Liver (tissue), 8 donors: ENCODE measurements at regions not wholly inside any gene's neighbourhood (a gene's known extent, or its start where the extent isn't known, plus 50 kb on each side); places are given as distances from the start of the nearest gene placed in this dataset.

ENCODE experiments used
- DNase-seq: peaks from one replicate; pipeline ENCODE4 v3.0.0-alpha.2; 2017; ENCODE audit warnings: low spot score
- H3K27ac ChIP-seq, 2 donors: one replicate each; pipeline ENCODE4 v1.7.0; 2013; ENCODE audit warnings: inconsistent platforms in 2 of 2, low read length in 2 of 2, control low read depth in 1 of 2, low read depth in 1 of 2, mild to moderate bottlenecking in 1 of 2
- H3K27me3 ChIP-seq, 4 donors: one replicate each; pipeline versions ENCODE4 v1.6.1 to v1.7.0; 2013; ENCODE audit warnings: low read length in 3 of 4, inconsistent platforms in 1 of 4, mild to moderate bottlenecking in 1 of 4, moderate library complexity in 1 of 4; ENCODE audit not compliant: control insufficient read depth in 4 of 4, insufficient read depth in 4 of 4
- H3K36me3 ChIP-seq, 4 donors: one replicate each; pipeline versions ENCODE4 v1.6.1 to v1.7.0; 2013; ENCODE audit warnings: low read length in 3 of 4, mild to moderate bottlenecking in 3 of 4, low read depth in 1 of 4, moderate library complexity in 1 of 4; ENCODE audit not compliant: control insufficient read depth in 4 of 4, insufficient read depth in 3 of 4
- H3K4me1 ChIP-seq, 4 donors: one replicate each; pipeline versions ENCODE4 v1.6.1 to v1.7.0; 2013; ENCODE audit warnings: low read length in 3 of 4, mild to moderate bottlenecking in 3 of 4, moderate library complexity in 1 of 4; ENCODE audit not compliant: control insufficient read depth in 4 of 4, insufficient read depth in 4 of 4
- H3K4me3 ChIP-seq, 3 donors: one replicate each; pipeline versions ENCODE4 v1.6.1 to v1.7.0; 2013; ENCODE audit warnings: low read length in 3 of 3, control low read depth in 1 of 3, low read depth in 1 of 3, mild to moderate bottlenecking in 1 of 3
- H3K9ac ChIP-seq, 2 donors: one replicate each; pipeline ENCODE4 v1.7.0; 2013; ENCODE audit warnings: low read length in 2 of 2, mild to moderate bottlenecking in 2 of 2, moderate library complexity in 2 of 2, control low read depth in 1 of 2, low read depth in 1 of 2
- H3K9me3 ChIP-seq, 4 donors: one replicate each; pipeline versions ENCODE4 v1.6.1 to v1.7.0; 2013; ENCODE audit warnings: low read length in 3 of 4; ENCODE audit not compliant: control insufficient read depth in 4 of 4
- EGR1 ChIP-seq, 2 donors: IDR thresholded peaks; 2 replicates each; pipeline ENCODE4 v1.6.1; 2016 to 2018; ENCODE audit warnings: antibody characterized with exemption in 2 of 2, low read depth in 2 of 2
- FOXA1 ChIP-seq: IDR thresholded peaks from 2 replicates; pipeline ENCODE4 v1.6.1; 2016; ENCODE audit warnings: antibody characterized with exemption
- FOXA2 ChIP-seq: IDR thresholded peaks from 2 replicates; pipeline ENCODE4 v1.6.1; 2016; ENCODE audit warnings: antibody characterized with exemption
- GABPA ChIP-seq, 2 donors: IDR thresholded peaks in 1 of 2; conservative IDR thresholded peaks in 1 of 2; 2 replicates each; pipeline ENCODE4 v1.6.1; 2016; ENCODE audit warnings: antibody characterized with exemption in 2 of 2, mild to moderate bottlenecking in 1 of 2, moderate library complexity in 1 of 2
- HNF4A ChIP-seq, 2 donors: conservative IDR thresholded peaks; 2 replicates each; pipeline ENCODE4 v1.6.1; 2016; ENCODE audit warnings: antibody characterized with exemption in 2 of 2, mild to moderate bottlenecking in 2 of 2
- HNF4G ChIP-seq: IDR thresholded peaks from 2 replicates; pipeline ENCODE4 v1.6.1; 2016; ENCODE audit warnings: antibody characterized with exemption
- JUND ChIP-seq, 2 donors: IDR thresholded peaks; 2 replicates each; pipeline ENCODE4 v1.6.1; 2016; ENCODE audit warnings: antibody characterized with exemption in 2 of 2
- NR2F2 ChIP-seq: IDR thresholded peaks from 2 replicates; pipeline ENCODE4 v1.6.1; 2016; ENCODE audit warnings: antibody characterized with exemption
- RXRA ChIP-seq, 2 donors: IDR thresholded peaks; 2 replicates each; pipeline ENCODE4 v1.6.1; 2017 to 2018; ENCODE audit warnings: antibody characterized with exemption in 2 of 2, mild to moderate bottlenecking in 1 of 2
- SP1 ChIP-seq: IDR thresholded peaks from 2 replicates; pipeline ENCODE4 v1.6.1; 2018; ENCODE audit warnings: antibody characterized with exemption, mild to moderate bottlenecking
- TAF1 ChIP-seq: conservative IDR thresholded peaks from 2 replicates; pipeline ENCODE4 v1.6.1; 2016; ENCODE audit warnings: antibody characterized with exemption, mild to moderate bottlenecking
- YY1 ChIP-seq: IDR thresholded peaks from 2 replicates; pipeline ENCODE4 v1.6.1; 2016; ENCODE audit warnings: antibody characterized with exemption, mild to moderate bottlenecking
- WGBS: extraction: QIAGEN DNeasy Blood & Tissue Kit; methylation state at CpG from one replicate; pipeline ENCODE4 v1.1.7; 2013; 5-methylcytosine and 5-hydroxymethylcytosine counted together
- TF ChIP-seq, protein P1 (sequence below): fragments of 150-350 bp; IDR thresholded peaks from 2 replicates; pipeline ENCODE4 v1.5.1; 2017; ENCODE audit warnings: improper control_type of control experiment, low read depth, low read length; ENCODE audit not compliant: missing input control
- TF ChIP-seq, protein P2 (sequence below): IDR thresholded peaks from 2 replicates; pipeline ENCODE4 v1.6.1; 2016; ENCODE audit warnings: antibody characterized with exemption
- TF ChIP-seq, protein P3 (sequence below): IDR thresholded peaks from 2 replicates; pipeline ENCODE4 v1.6.1; 2016; ENCODE audit warnings: antibody characterized with exemption
- TF ChIP-seq, protein P4 (sequence below): IDR thresholded peaks from 2 replicates; pipeline ENCODE4 v1.6.1; 2016; ENCODE audit warnings: antibody characterized with exemption, mild to moderate bottlenecking
- donor health status: healthy.
- donor health status: healthy.
- donor health status: healthy.
- donor health status: healthy.
- donor health status: healthy.

DNA sequence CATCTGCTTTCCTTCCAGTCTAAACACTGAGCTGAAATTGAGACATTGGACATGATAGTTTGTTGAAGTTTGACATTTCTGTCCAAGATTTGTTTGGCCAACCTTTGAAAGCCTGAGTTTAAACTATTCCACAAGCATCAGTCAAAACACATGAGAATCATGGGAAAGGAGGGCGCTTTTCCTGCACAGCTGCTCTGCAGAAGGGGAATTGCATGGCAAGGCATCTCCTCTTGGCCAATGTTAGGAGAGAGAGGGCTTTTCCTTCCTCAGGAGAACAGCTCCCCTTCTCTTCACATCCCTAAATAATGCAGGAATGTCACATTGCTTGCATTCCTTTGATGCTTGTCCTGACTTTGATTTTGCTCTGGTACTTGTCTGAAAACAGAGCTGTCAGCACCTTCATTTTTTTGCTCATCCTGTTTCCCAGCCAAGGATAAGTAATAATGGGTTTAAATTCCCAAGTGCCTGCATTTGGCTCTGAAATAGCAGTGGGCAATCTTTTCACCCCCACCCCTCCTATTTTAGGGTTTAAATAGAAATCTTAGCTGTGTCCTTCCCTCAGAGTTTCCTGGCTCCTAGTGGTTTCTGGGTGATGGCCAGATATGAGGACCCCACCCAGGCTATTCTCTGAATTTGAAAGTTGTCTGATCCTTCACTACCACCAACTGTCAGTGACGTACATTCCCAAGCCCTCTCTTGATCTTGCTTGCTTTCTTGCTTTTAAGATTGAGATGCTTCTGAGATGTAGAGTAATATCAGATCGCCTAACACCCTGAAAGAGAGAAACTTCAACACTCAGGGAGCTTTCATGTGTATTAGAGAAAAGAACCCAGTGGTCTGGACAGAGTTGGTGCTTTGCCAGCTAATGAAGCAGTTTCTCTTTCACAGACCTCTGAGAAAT, 75.2 kb upstream of the NPVF start:
- Histone ChIP-seq H3K4me1 (no peaks in the 10 kb centered on the region), H3K36me3 (no peaks in the 10 kb centered on the region), H3K4me3 (no peak overlapping the region), H3K27me3 (no peaks in the 10 kb centered on the region), H3K27ac (no peak overlapping the region), H3K9ac (no peak overlapping the region), H3K9me3 (no peaks in the 10 kb centered on the region)
- WGBS = 65% methylated on average over 3 of the region's 3 CpGs
- TF ChIP-seq TAF1 (no peak), HNF4A (conservative IDR thresholded peaks at IDR 0.05) (no peak), FOXA1 (no peak), HNF4G (no peak), EGR1 (IDR thresholded peaks at IDR 0.05; ENCODE audit: low read depth in 2 of 2) (no peak), RXRA (IDR thresholded peaks at IDR 0.05) (no peak)
- no peak for DNase-seq

GRCh38 chr7:25304691-25305090, 76.4 kb upstream of the NPVF start:
- Histone ChIP-seq H3K36me3 (no peaks in the 10 kb centered on the region), H3K27ac (no peak overlapping the region), H3K9me3 (no peaks in the 10 kb centered on the region), H3K4me1 (no peaks in the 10 kb centered on the region), H3K27me3 (no peaks in the 10 kb centered on the region), H3K4me3 (no peak overlapping the region), H3K9ac (no peak overlapping the region)
- 76% methylated on average over 4 of the region's 4 CpGs for WGBS
- no peak for DNase-seq
- TF ChIP-seq FOXA2 (no peak), SP1 (no peak), GABPA (IDR thresholded peaks at IDR 0.05 in 1 of 2, conservative IDR thresholded peaks at IDR 0.05 in 1 of 2) (no peak), HNF4G (no peak), TAF1 (no peak), JUND (IDR thresholded peaks at IDR 0.05) (no peak), EGR1 (IDR thresholded peaks at IDR 0.05; ENCODE audit: low read depth in 2 of 2) (no peak), FOXA1 (no peak), HNF4A (conservative IDR thresholded peaks at IDR 0.05) (no peak), NR2F2 (no peak), YY1 (no peak)
- TF ChIP-seq, protein P1, sequence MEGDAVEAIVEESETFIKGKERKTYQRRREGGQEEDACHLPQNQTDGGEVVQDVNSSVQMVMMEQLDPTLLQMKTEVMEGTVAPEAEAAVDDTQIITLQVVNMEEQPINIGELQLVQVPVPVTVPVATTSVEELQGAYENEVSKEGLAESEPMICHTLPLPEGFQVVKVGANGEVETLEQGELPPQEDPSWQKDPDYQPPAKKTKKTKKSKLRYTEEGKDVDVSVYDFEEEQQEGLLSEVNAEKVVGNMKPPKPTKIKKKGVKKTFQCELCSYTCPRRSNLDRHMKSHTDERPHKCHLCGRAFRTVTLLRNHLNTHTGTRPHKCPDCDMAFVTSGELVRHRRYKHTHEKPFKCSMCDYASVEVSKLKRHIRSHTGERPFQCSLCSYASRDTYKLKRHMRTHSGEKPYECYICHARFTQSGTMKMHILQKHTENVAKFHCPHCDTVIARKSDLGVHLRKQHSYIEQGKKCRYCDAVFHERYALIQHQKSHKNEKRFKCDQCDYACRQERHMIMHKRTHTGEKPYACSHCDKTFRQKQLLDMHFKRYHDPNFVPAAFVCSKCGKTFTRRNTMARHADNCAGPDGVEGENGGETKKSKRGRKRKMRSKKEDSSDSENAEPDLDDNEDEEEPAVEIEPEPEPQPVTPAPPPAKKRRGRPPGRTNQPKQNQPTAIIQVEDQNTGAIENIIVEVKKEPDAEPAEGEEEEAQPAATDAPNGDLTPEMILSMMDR = no peak
- TF ChIP-seq, protein P2, sequence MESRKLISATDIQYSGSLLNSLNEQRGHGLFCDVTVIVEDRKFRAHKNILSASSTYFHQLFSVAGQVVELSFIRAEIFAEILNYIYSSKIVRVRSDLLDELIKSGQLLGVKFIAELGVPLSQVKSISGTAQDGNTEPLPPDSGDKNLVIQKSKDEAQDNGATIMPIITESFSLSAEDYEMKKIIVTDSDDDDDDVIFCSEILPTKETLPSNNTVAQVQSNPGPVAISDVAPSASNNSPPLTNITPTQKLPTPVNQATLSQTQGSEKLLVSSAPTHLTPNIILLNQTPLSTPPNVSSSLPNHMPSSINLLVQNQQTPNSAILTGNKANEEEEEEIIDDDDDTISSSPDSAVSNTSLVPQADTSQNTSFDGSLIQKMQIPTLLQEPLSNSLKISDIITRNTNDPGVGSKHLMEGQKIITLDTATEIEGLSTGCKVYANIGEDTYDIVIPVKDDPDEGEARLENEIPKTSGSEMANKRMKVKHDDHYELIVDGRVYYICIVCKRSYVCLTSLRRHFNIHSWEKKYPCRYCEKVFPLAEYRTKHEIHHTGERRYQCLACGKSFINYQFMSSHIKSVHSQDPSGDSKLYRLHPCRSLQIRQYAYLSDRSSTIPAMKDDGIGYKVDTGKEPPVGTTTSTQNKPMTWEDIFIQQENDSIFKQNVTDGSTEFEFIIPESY = no peak
- TF ChIP-seq, protein P3, sequence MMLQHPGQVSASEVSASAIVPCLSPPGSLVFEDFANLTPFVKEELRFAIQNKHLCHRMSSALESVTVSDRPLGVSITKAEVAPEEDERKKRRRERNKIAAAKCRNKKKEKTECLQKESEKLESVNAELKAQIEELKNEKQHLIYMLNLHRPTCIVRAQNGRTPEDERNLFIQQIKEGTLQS = no peak
- TF ChIP-seq, protein P4, sequence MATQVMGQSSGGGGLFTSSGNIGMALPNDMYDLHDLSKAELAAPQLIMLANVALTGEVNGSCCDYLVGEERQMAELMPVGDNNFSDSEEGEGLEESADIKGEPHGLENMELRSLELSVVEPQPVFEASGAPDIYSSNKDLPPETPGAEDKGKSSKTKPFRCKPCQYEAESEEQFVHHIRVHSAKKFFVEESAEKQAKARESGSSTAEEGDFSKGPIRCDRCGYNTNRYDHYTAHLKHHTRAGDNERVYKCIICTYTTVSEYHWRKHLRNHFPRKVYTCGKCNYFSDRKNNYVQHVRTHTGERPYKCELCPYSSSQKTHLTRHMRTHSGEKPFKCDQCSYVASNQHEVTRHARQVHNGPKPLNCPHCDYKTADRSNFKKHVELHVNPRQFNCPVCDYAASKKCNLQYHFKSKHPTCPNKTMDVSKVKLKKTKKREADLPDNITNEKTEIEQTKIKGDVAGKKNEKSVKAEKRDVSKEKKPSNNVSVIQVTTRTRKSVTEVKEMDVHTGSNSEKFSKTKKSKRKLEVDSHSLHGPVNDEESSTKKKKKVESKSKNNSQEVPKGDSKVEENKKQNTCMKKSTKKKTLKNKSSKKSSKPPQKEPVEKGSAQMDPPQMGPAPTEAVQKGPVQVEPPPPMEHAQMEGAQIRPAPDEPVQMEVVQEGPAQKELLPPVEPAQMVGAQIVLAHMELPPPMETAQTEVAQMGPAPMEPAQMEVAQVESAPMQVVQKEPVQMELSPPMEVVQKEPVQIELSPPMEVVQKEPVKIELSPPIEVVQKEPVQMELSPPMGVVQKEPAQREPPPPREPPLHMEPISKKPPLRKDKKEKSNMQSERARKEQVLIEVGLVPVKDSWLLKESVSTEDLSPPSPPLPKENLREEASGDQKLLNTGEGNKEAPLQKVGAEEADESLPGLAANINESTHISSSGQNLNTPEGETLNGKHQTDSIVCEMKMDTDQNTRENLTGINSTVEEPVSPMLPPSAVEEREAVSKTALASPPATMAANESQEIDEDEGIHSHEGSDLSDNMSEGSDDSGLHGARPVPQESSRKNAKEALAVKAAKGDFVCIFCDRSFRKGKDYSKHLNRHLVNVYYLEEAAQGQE = no peak
